GM18861 (cell line): ENCODE measurements at regions not wholly inside any gene's neighbourhood (a gene's known extent, or its start where the extent isn't known, plus 50 kb on each side); places are given as distances from the start of the nearest gene placed in this dataset.
"Not testable (repeated sequence)": the region's sequence is repeated elsewhere in the genome, so short reads cannot be mapped to it uniquely, and the experiment has no call there.

Experiments used
- ATAC-seq: cut with Tn5 transposase; IDR thresholded peaks from one replicate; pipeline ENCODE4 v1.9.1; 2021; ENCODE audit not compliant: unreplicated experiment

GRCh38 chr10:120047926-120048325, 155.4 kb downstream of the SEC23IP start:
- ATAC-seq, result no peak

GRCh38 chr10:120048391-120048790, 155.9 kb downstream of the SEC23IP start:
- no peak for ATAC-seq

- no peak for ATAC-seq
Measured at GRCh38 chr10:120051671-120052070, 159.1 kb downstream of the SEC23IP start.

- no peak for ATAC-seq
Measured at GRCh38 chr10:120052964-120053702, 160.6 kb downstream of the SEC23IP start.

- ATAC-seq, result not testable (repeated sequence)
Measured at GRCh38 chr10:120059790-120060189, 167.3 kb downstream of the SEC23IP start.

- ATAC-seq, result no peak
Measured at GRCh38 chr10:120067427-120067826, 174.9 kb downstream of the SEC23IP start.

- ATAC-seq, result no peak
Measured at GRCh38 chr10:120069700-120070099, 177.2 kb downstream of the SEC23IP start.

- ATAC-seq, result no peak
Measured at GRCh38 chr10:120075349-120075748, 182.8 kb downstream of the SEC23IP start.

GRCh38 chr10:120076996-120077706, 184.6 kb downstream of the SEC23IP start:
- no peak for ATAC-seq

GRCh38 chr10:120077707-120078492, 185.4 kb downstream of the SEC23IP start:
- ATAC-seq, result no peak

- ATAC-seq, result no peak
Measured at GRCh38 chr10:120085096-120085796, 192.7 kb downstream of the SEC23IP start.

- ATAC-seq, result no peak
Measured at GRCh38 chr10:120086066-120086465, 193.5 kb downstream of the SEC23IP start.

GRCh38 chr10:120087109-120087508, 194.6 kb downstream of the SEC23IP start:
- no peak for ATAC-seq

- no peak for ATAC-seq
Measured at GRCh38 chr10:120095875-120096274, 203.3 kb downstream of the SEC23IP start.

- no peak for ATAC-seq
Measured at GRCh38 chr10:120097766-120098165, 205.2 kb downstream of the SEC23IP start.

GRCh38 chr10:120098232-120098930, 205.9 kb downstream of the SEC23IP start:
- no peak for ATAC-seq

GRCh38 chr10:120103738-120104560, 211.4 kb downstream of the SEC23IP start:
- no peak for ATAC-seq

- ATAC-seq, result no peak
Measured at GRCh38 chr10:120105001-120105400, 212.5 kb downstream of the SEC23IP start.

GRCh38 chr10:120105492-120105891, 213.0 kb downstream of the SEC23IP start:
- ATAC-seq, result no peak

GRCh38 chr10:120108916-120109315, 216.4 kb downstream of the SEC23IP start:
- ATAC-seq, result no peak
